ENCODE measurements at regions not wholly inside any gene's neighbourhood (a gene's known extent, or its start where the extent isn't known, plus 50 kb on each side); places are given as distances from the start of the nearest gene placed in this dataset.

- DNase-seq, result no peak
- no peak overlapping the region for H3K4me3 ChIP-seq (ENCODE audit: insufficient read depth, low read depth, low read length, poor library complexity, severe bottlenecking)
- H3K27me3 ChIP-seq (replicated peaks; ENCODE audit: control insufficient read depth, insufficient read depth, low read length, poor library complexity, severe bottlenecking), result no peaks in the 10 kb centered on the region
- H3K4me1 ChIP-seq (ENCODE audit: control insufficient read depth, insufficient read depth, low read length, poor library complexity, severe bottlenecking), result no peaks in the 10 kb centered on the region
- H3K36me3 ChIP-seq (ENCODE audit: control insufficient read depth, insufficient read depth, low read length), result no peaks in the 10 kb centered on the region
- H3K27ac ChIP-seq (ENCODE audit: insufficient read depth, low read length, poor library complexity, severe bottlenecking), result no peak overlapping the region
- no peaks in the 10 kb centered on the region for H3K9me3 ChIP-seq (ENCODE audit: control insufficient read depth, low read length)
Measured at GRCh38 chr4:53647547-53647946, 56.3 kb upstream of the LNX1 start.

- no peak for DNase-seq
- no peaks in the 10 kb centered on the region for H3K36me3 ChIP-seq (ENCODE audit: control insufficient read depth, insufficient read depth, low read length)
- no peaks in the 10 kb centered on the region for H3K4me1 ChIP-seq (ENCODE audit: control insufficient read depth, insufficient read depth, low read length, poor library complexity, severe bottlenecking)
- no peaks in the 10 kb centered on the region for H3K9me3 ChIP-seq (ENCODE audit: control insufficient read depth, low read length)
- no peak overlapping the region for H3K27ac ChIP-seq (ENCODE audit: insufficient read depth, low read length, poor library complexity, severe bottlenecking)
- H3K27me3 ChIP-seq (replicated peaks; ENCODE audit: control insufficient read depth, insufficient read depth, low read length, poor library complexity, severe bottlenecking), result no peaks in the 10 kb centered on the region
- no peak overlapping the region for H3K4me3 ChIP-seq (ENCODE audit: insufficient read depth, low read depth, low read length, poor library complexity, severe bottlenecking)
Measured at GRCh38 chr4:53646795-53647194, 55.5 kb upstream of the LNX1 start.

GRCh38 chr4:53645108-53645507 lies 53.8 kb upstream of the LNX1 start:
- Histone ChIP-seq H3K9me3 (ENCODE audit: control insufficient read depth, low read length) (no peaks in the 10 kb centered on the region), H3K27me3 (replicated peaks; ENCODE audit: control insufficient read depth, insufficient read depth, low read length, poor library complexity, severe bottlenecking) (no peaks in the 10 kb centered on the region), H3K36me3 (ENCODE audit: control insufficient read depth, insufficient read depth, low read length) (no peaks in the 10 kb centered on the region), H3K4me3 (ENCODE audit: insufficient read depth, low read depth, low read length, poor library complexity, severe bottlenecking) (no peak overlapping the region), H3K27ac (ENCODE audit: insufficient read depth, low read length, poor library complexity, severe bottlenecking) (no peak overlapping the region), H3K4me1 (ENCODE audit: control insufficient read depth, insufficient read depth, low read length, poor library complexity, severe bottlenecking) (no peaks in the 10 kb centered on the region)
- DNase-seq, result no peak

- Histone ChIP-seq H3K36me3 (ENCODE audit: control insufficient read depth, insufficient read depth, low read length) (no peaks in the 10 kb centered on the region), H3K9me3 (ENCODE audit: control insufficient read depth, low read length) (no peaks in the 10 kb centered on the region), H3K27ac (ENCODE audit: insufficient read depth, low read length, poor library complexity, severe bottlenecking) (no peak overlapping the region), H3K4me3 (ENCODE audit: insufficient read depth, low read depth, low read length, poor library complexity, severe bottlenecking) (no peak overlapping the region), H3K4me1 (ENCODE audit: control insufficient read depth, insufficient read depth, low read length, poor library complexity, severe bottlenecking) (no peaks in the 10 kb centered on the region), H3K27me3 (replicated peaks; ENCODE audit: control insufficient read depth, insufficient read depth, low read length, poor library complexity, severe bottlenecking) (no peaks in the 10 kb centered on the region)
- DNase-seq, result no peak
Measured at GRCh38 chr4:53644607-53645006, 53.3 kb upstream of the LNX1 start.
